Activated T-helper 17 cell treated with anti-CD3 and anti-CD28 coated beads, Interleukin-2, amount 50 U/mL, for 72 hours (primary cell): ENCODE measurements at regions not wholly inside any gene's neighbourhood (a gene's known extent, or its start where the extent isn't known, plus 50 kb on each side); places are given as distances from the start of the nearest gene placed in this dataset.

Experiments used
- ATAC-seq: fragments of 150-1000 bp; cut with Tn5 transposase; replicated peaks from 2 replicates; pipeline ENCODE4 v1.10.0; 2021; ENCODE audit warnings: mild to moderate bottlenecking, moderate library complexity
- H3K27ac Mint-ChIP-seq: one replicate; pipeline ENCODE4 v1.8.0; 2022; ENCODE audit warnings: mixed read lengths
- H3K27me3 Mint-ChIP-seq: one replicate; pipeline ENCODE4 v1.8.0; 2022; ENCODE audit warnings: mixed read lengths
- H3K36me3 Mint-ChIP-seq: one replicate; pipeline ENCODE4 v1.8.0; 2022; ENCODE audit warnings: low read depth, mild to moderate bottlenecking, mixed read lengths
- H3K4me1 Mint-ChIP-seq: one replicate; pipeline ENCODE4 v1.8.0; 2022; ENCODE audit warnings: mixed read lengths
- H3K4me3 Mint-ChIP-seq: one replicate; pipeline ENCODE4 v1.8.0; 2022; ENCODE audit warnings: mild to moderate bottlenecking, mixed read lengths
- H3K9me3 Mint-ChIP-seq: one replicate; pipeline ENCODE4 v1.8.0; 2022; ENCODE audit warnings: mixed read lengths

DNA sequence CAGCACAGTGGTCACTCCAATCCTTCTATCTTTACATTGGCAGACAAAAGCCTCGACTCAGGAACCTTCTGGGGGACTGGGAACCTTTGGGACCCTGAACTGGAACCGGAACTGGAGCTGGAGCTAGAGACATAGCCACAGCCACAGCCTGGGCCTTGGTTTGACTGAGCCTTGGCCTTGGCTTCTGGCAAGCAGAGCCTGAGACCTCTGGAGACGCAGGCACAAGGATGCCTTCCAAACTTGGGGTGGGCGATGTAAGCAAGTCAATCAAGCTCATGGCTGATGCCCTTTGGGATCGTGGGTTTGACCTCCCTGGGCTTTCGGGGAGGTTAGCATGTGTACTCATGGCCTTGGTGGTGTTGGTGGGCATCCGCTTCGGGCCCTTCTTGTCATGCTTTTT is 619.3 kb downstream of the MBD2 start:
- H3K27ac Mint-ChIP-seq, result no peak overlapping the region
- H3K36me3 Mint-ChIP-seq, result no peaks in the 10 kb centered on the region
- no peak for ATAC-seq
- no peaks in the 10 kb centered on the region for H3K4me1 Mint-ChIP-seq
- H3K4me3 Mint-ChIP-seq, result no peak overlapping the region
- no peaks in the 10 kb centered on the region for H3K9me3 Mint-ChIP-seq
- no peaks in the 10 kb centered on the region for H3K27me3 Mint-ChIP-seq

DNA sequence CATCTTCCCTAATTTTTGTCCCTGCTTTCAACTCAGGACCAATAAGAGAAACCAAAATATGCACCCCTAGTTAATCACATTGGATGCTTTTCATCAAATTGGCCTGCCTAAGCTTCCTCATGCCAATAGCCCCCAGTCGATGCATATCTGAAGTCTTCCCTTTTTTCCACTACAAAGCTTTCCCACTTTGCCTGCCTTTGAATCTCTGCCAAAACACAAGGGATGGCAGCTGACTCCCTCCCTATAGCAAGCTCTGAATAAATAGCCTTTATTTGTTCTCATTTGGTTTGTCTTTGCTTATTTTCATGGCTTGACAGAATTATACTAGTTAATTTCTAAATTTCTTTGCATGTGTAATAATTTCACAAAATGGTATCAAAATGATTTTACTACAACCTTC is 621.2 kb downstream of the MBD2 start:
- Mint-ChIP-seq H3K27ac (no peak overlapping the region), H3K4me3 (no peak overlapping the region), H3K36me3 (no peaks in the 10 kb centered on the region), H3K27me3 (no peaks in the 10 kb centered on the region), H3K9me3 (no peaks in the 10 kb centered on the region), H3K4me1 (no peaks in the 10 kb centered on the region)
- ATAC-seq, result no peak

DNA sequence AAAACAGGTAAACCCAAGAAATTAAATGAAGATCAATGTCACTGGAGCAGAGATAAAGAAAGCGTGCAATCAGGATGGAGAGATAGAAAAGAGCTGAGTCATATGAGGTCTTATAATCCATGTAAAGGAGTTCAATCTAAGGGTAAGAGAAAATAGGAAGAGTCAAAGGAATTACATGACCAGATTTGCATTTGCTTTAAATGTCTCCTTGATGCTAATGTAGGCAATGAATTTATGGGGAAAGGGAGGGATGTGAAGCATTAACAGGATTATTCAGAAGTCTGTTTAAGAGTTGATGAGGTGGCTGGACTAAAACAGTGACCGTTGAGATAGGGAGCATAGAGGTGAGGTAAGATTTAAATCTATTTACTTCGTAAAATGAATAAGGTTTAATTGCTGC is 623.1 kb downstream of the MBD2 start:
- ATAC-seq, result no peak
- H3K36me3 Mint-ChIP-seq, result no peaks in the 10 kb centered on the region
- H3K27ac Mint-ChIP-seq, result no peak overlapping the region
- H3K4me3 Mint-ChIP-seq, result no peak overlapping the region
- H3K27me3 Mint-ChIP-seq, result no peaks in the 10 kb centered on the region
- H3K9me3 Mint-ChIP-seq, result no peaks in the 10 kb centered on the region
- no peaks in the 10 kb centered on the region for H3K4me1 Mint-ChIP-seq

DNA sequence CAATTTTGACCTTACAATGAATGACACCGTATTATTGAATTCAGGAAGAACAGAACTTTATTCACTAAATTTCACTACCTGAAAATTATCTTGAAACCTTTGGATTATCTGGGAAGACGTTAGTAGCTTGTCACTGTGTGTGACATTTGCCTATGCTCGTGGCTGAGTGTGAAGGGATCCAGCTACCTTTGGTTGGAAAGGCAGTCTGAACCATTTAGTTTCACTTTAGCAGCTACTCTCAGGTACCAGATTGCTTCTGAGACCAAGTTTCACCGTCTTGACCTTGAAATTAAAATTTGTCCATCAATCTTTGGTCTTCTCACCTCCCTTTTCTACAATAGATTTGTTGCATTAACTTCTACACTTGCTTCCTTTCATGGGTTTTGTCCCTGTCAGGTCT is 637.5 kb downstream of the MBD2 start:
- Mint-ChIP-seq H3K4me3 (no peak overlapping the region), H3K27ac (no peak overlapping the region), H3K9me3 (peaks cover 9% of the 10 kb centered on the region), H3K4me1 (no peaks in the 10 kb centered on the region), H3K27me3 (no peaks in the 10 kb centered on the region), H3K36me3 (no peaks in the 10 kb centered on the region)
- no peak for ATAC-seq
